ENCODE measurements at regions not wholly inside any gene's neighbourhood (a gene's known extent, or its start where the extent isn't known, plus 50 kb on each side); places are given as distances from the start of the nearest gene placed in this dataset.

DNA sequence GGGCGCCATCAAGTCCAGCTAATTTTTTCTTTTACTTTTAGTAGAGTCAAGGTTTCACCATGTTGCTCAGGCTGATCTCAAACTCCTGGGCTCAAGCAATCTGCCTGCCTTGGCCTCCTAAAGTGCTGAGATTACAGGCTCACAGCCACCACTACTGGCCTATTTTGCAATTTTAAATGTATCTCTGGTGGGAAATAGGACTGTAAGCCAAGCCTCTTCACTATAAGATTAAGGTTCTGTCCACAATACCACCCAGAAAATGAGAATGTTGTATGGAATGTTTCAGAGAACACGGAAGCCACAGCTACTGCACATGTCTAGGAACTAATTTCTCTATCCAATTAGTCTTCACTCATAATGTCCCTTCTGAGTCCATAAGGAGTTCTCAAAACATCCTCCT is 607.3 kb downstream of the PRELID2 start:
- TF ChIP-seq CTCF (conservative IDR thresholded peaks at IDR 0.05; ENCODE audit: low read depth, low read length) = no peak
- no peak for TF ChIP-seq RFX5 (IDR thresholded peaks at IDR 0.05; ENCODE audit: low read depth, low read length)
- TF ChIP-seq RAD21 (IDR thresholded peaks at IDR 0.05; ENCODE audit: low read length) = no peak
- no peak for TF ChIP-seq USF2 (IDR thresholded peaks at IDR 0.05; ENCODE audit: low read depth, low read length)
- no peak for TF ChIP-seq MAZ (IDR thresholded peaks at IDR 0.05; ENCODE audit: borderline replicate concordance, low read depth, low read length)
- no peak for TF ChIP-seq POLR2A (IDR thresholded peaks at IDR 0.05; ENCODE audit: low read depth, low read length)

All from IMR-90 (cell line).